HEK293 (cell line): ENCODE measurements at regions not wholly inside any gene's neighbourhood (a gene's known extent, or its start where the extent isn't known, plus 50 kb on each side); places are given as distances from the start of the nearest gene placed in this dataset.

Experiments
- CTCF ChIA-PET: fragments of 350-600 bp; formaldehyde crosslinking; extraction: SDS; loops from one replicate; lab custom pipeline; 2021; ENCODE audit warnings: antibody characterized with exemption; lab: Yijun Ruan, JAX
- POLR2A ChIA-PET: fragments of 300-600 bp; formaldehyde crosslinking; extraction: SDS; loops from one replicate; lab custom pipeline; 2020; ENCODE audit warnings: antibody characterized with exemption, inconsistent platforms; lab: Yijun Ruan, JAX
- H3K27ac ChIP-seq: fragments of 200-500 bp; sonication (Bioruptor generic); 2 replicates; pipeline ENCODE4 v1.5.1; 2014; ENCODE audit warnings: low read depth, low read length, control low read depth, inconsistent platforms; ENCODE audit errors: extremely low read depth
- H3K36me3 ChIP-seq, 2 experiments: fragments of 200-500 bp in 1 of 2; sonication (Bioruptor generic) in 1 of 2; 1 replicate in 1 of 2; 2 replicates in 1 of 2; pipeline ENCODE4 v1.5.1; 2014 to 2017; ENCODE audit warnings: inconsistent platforms in 2 of 2, low read length in 2 of 2; ENCODE audit not compliant: control insufficient read depth in 2 of 2, insufficient read depth in 1 of 2
- H3K4me1 ChIP-seq: fragments of 200-500 bp; sonication (Bioruptor generic); 2 replicates; pipeline ENCODE4 v1.5.1; 2014; ENCODE audit warnings: mild to moderate bottlenecking, low read length, inconsistent platforms; ENCODE audit not compliant: control insufficient read depth, insufficient read depth
- H3K4me3 ChIP-seq: 2 replicates; pipeline ENCODE4 v1.5.1; 2011; ENCODE audit warnings: low read depth, mild to moderate bottlenecking, control low read depth, low read length, moderate library complexity
- H3K9me3 ChIP-seq: fragments of 200-500 bp; sonication (Bioruptor generic); 2 replicates; pipeline ENCODE4 v1.5.1; 2014; ENCODE audit warnings: low read depth, low read length, inconsistent platforms; ENCODE audit not compliant: control insufficient read depth, insufficient read depth
- INSM2 ChIP-seq: fragments of 450-650 bp; formaldehyde crosslinking; IDR thresholded peaks from 2 replicates; pipeline ENCODE4 v1.5.1; 2016; ENCODE audit warnings: missing biosample characterization, missing genetic modification characterization
- KLF8 ChIP-seq: fragments of 450-650 bp; formaldehyde crosslinking; IDR thresholded peaks from 2 replicates; pipeline ENCODE4 v1.5.1; 2016; ENCODE audit warnings: missing biosample characterization, missing genetic modification characterization
- SP3 ChIP-seq: fragments of 450-650 bp; formaldehyde crosslinking; IDR thresholded peaks from 2 replicates; pipeline ENCODE4 v1.5.1; 2016; ENCODE audit warnings: missing biosample characterization, missing genetic modification characterization
- YY1 ChIP-seq: fragments of 450-650 bp; formaldehyde crosslinking; IDR thresholded peaks from 2 replicates; pipeline ENCODE4 v1.5.1; 2018; ENCODE audit warnings: missing biosample characterization, missing genetic modification characterization
- ZNF121 ChIP-seq: fragments of 450-650 bp; formaldehyde crosslinking; IDR thresholded peaks from 2 replicates; pipeline ENCODE4 v1.5.1; 2016; ENCODE audit warnings: missing biosample characterization, missing genetic modification characterization
- ZNF132 ChIP-seq: fragments of 450-650 bp; formaldehyde crosslinking; IDR thresholded peaks from 2 replicates; pipeline ENCODE4 v1.5.1; 2017; ENCODE audit warnings: missing biosample characterization, missing genetic modification characterization, borderline replicate concordance
- ZNF16 ChIP-seq: fragments of 450-650 bp; formaldehyde crosslinking; IDR thresholded peaks from 2 replicates; pipeline ENCODE4 v1.5.1; 2016; ENCODE audit warnings: low read depth, missing biosample characterization, missing genetic modification characterization
- ZNF18 ChIP-seq: fragments of 450-650 bp; formaldehyde crosslinking; IDR thresholded peaks from 2 replicates; pipeline ENCODE4 v1.5.1; 2016; ENCODE audit warnings: missing biosample characterization, missing genetic modification characterization
- ZNF24 ChIP-seq: fragments of 450-650 bp; formaldehyde crosslinking; IDR thresholded peaks from 2 replicates; pipeline ENCODE4 v1.5.1; 2016; ENCODE audit warnings: missing biosample characterization, missing genetic modification characterization
- ZNF473 ChIP-seq: fragments of 450-650 bp; formaldehyde crosslinking; IDR thresholded peaks from 2 replicates; pipeline ENCODE4 v1.5.1; 2017; ENCODE audit warnings: missing biosample characterization, missing genetic modification characterization
- ZNF549 ChIP-seq: fragments of 450-650 bp; IDR thresholded peaks from 2 replicates; pipeline ENCODE4 v1.5.1; 2018; ENCODE audit warnings: missing biosample characterization, missing genetic modification characterization, mild to moderate bottlenecking, inconsistent platforms, moderate library complexity
- ZNF555 ChIP-seq: fragments of 450-650 bp; formaldehyde crosslinking; conservative IDR thresholded peaks from 2 replicates; pipeline ENCODE4 v1.5.1; 2017; ENCODE audit warnings: missing biosample characterization, mild to moderate bottlenecking, missing genetic modification characterization, inconsistent platforms
- ZNF623 ChIP-seq: fragments of 450-650 bp; formaldehyde crosslinking; IDR thresholded peaks from 2 replicates; pipeline ENCODE4 v1.5.1; 2016; ENCODE audit warnings: missing biosample characterization, missing genetic modification characterization
- ZNF629 ChIP-seq: fragments of 450-650 bp; formaldehyde crosslinking; IDR thresholded peaks from 2 replicates; pipeline ENCODE4 v1.5.1; 2017; ENCODE audit warnings: missing biosample characterization, missing genetic modification characterization
- ZNF677 ChIP-seq: fragments of 450-650 bp; IDR thresholded peaks from 2 replicates; pipeline ENCODE4 v1.5.0; 2018; ENCODE audit warnings: missing biosample characterization, mild to moderate bottlenecking, missing genetic modification characterization, moderate library complexity
- ZNF837 ChIP-seq: fragments of 450-650 bp; formaldehyde crosslinking; IDR thresholded peaks from 2 replicates; pipeline ENCODE4 v1.5.1; 2016; ENCODE audit warnings: missing biosample characterization, missing genetic modification characterization
- ZNF843 ChIP-seq: fragments of 450-650 bp; formaldehyde crosslinking; IDR thresholded peaks from 2 replicates; pipeline ENCODE4 v1.5.1; 2016; ENCODE audit warnings: missing biosample characterization, missing genetic modification characterization
- ZSCAN4 ChIP-seq: fragments of 450-650 bp; formaldehyde crosslinking; IDR thresholded peaks from 2 replicates; pipeline ENCODE4 v1.5.1; 2017; ENCODE audit warnings: missing biosample characterization, missing genetic modification characterization
- ZSCAN5A ChIP-seq: fragments of 450-650 bp; formaldehyde crosslinking; IDR thresholded peaks from 2 replicates; pipeline ENCODE4 v1.5.1; 2016; ENCODE audit warnings: missing biosample characterization, missing genetic modification characterization
- TF ChIP-seq, protein P1 (sequence below): fragments of 450-650 bp; formaldehyde crosslinking; IDR thresholded peaks from 2 replicates; pipeline ENCODE4 v1.5.1; 2016; ENCODE audit warnings: missing biosample characterization, missing genetic modification characterization

DNA sequence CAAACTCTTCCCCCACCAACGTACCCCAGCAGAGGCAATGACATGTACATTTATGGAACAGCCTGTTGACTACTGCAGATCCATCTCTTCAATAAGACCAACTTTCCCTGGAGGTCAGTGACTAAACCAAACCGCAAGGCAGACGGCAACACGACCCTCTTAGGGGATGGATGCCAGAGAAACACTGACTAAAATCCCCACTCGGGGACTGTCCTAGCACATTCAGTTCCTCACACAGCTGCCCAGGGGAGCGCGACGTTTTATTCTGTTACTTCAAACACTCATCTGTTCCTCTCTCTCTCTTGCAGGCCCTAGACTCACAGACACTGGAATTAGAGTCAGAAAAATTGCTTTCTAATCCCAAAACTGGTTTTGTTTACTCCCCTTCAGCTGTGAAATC, 146.5 kb upstream of the PRSS1 start:
- CTCF ChIA-PET: interaction anchor here (0.6 to 2.9 kb wide), 11 partner anchors 9 to 299 kb away, joined by 3 to 31 read pairs (median 4); no protein-coding TSS in a partner anchor

DNA sequence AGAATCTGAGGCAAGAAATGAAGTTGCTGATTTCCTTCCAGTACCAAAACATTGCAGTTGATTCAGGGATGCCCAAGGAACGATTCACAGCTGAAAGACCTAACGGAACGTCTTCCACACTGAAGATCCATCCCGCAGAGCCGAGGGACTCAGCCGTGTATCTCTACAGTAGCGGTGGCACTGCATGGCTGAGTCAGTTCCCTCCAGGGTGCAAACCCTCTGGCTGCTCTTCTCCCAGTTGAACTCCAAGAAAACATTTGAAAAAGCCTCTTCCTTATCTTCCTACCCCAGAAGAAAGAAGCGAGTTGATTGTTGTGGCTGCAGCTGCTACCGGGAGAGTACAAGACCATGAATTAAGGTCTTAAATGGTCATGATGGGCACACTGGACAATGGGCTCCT, 147.1 kb upstream of the PRSS1 start:
- Histone ChIP-seq H3K4me1 (no peaks in the 10 kb centered on the region), H3K27ac (no peak overlapping the region), H3K4me3 (no peak overlapping the region), H3K36me3 (no peaks in the 10 kb centered on the region), H3K9me3 (no peaks in the 10 kb centered on the region)
- CTCF ChIA-PET: interaction anchor here (0.6 to 2.9 kb wide), 5 partner anchors 9 to 279 kb away, joined by 3 to 6 read pairs (median 4); no protein-coding TSS in a partner anchor
- POLR2A ChIA-PET: no interaction called here
- no peak for TF ChIP-seq YY1
- no peak for TF ChIP-seq ZNF132
- TF ChIP-seq KLF8 (tag by site-specific recombination): no peak
- TF ChIP-seq ZNF473 (tag by site-specific recombination): no peak
- no peak for TF ChIP-seq ZNF629 (tag by site-specific recombination)
- no peak for TF ChIP-seq ZNF555 (tag by site-specific recombination)
- no peak for TF ChIP-seq ZNF623 (tag by site-specific recombination)
- no peak for TF ChIP-seq ZNF549 (tag by site-specific recombination)
- TF ChIP-seq ZNF24: no peak
- no peak for TF ChIP-seq ZNF16 (tag by site-specific recombination)
- TF ChIP-seq ZNF837 (tag by site-specific recombination): no peak
- no peak for TF ChIP-seq ZNF843 (tag by site-specific recombination)
- no peak for TF ChIP-seq ZNF677 (tag by site-specific recombination)
- no peak for TF ChIP-seq ZNF18
- TF ChIP-seq, protein P1, sequence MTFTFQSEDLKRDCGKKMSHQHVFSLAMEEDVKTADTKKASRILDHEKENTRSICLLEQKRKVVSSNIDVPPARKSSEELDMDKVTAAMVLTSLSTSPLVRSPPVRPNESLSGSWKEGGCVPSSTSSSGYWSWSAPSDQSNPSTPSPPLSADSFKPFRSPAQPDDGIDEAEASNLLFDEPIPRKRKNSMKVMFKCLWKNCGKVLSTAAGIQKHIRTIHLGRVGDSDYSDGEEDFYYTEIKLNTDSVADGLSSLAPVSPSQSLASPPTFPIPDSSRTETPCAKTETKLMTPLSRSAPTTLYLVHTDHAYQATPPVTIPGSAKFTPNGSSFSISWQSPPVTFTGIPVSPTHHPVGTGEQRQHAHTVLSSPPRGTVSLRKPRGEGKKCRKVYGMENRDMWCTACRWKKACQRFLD (tag by site-specific recombination): no peak
- TF ChIP-seq, all 188 proteins: peak for 0

More for the DNA sequence above, 146.5 kb upstream of the PRSS1 start:
- no peak for TF ChIP-seq INSM2 (tag by site-specific recombination)
- TF ChIP-seq, all 188 proteins: peak for 0
- H3K4me3 ChIP-seq: no peak overlapping the region
- POLR2A ChIA-PET: no interaction called here
- no peaks in the 10 kb centered on the region for H3K9me3 ChIP-seq
- no peak overlapping the region for H3K27ac ChIP-seq
- no peaks in the 10 kb centered on the region for H3K4me1 ChIP-seq
- no peaks in the 10 kb centered on the region for H3K36me3 ChIP-seq

DNA sequence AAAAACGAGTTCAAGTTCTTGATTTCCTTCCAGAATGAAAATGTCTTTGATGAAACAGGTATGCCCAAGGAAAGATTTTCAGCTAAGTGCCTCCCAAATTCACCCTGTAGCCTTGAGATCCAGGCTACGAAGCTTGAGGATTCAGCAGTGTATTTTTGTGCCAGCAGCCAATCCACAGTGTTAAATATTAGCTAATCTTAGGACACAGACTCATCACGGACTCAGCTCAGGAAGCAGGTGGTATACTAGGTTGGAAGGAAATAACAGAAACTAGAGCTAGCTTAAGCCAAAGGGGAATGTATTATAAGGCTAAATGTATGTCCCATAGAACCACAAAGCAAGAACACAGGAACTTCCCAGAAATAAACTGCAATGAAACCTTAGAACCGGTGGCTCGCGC, 151.0 kb upstream of the PRSS1 start:
- ChIA-PET CTCF (interaction anchor here (0.6 to 3.3 kb wide), 4 partner anchors 11 to 604 kb away, joined by 3 to 27 read pairs (median 8); no protein-coding TSS in a partner anchor), POLR2A (no interaction called here)
- H3K36me3 ChIP-seq: no peaks in the 10 kb centered on the region
- no peaks in the 10 kb centered on the region for H3K4me1 ChIP-seq
- H3K4me3 ChIP-seq: no peak overlapping the region
- no peak overlapping the region for H3K27ac ChIP-seq
- TF ChIP-seq ZNF121: no peak
- no peak for TF ChIP-seq ZSCAN5A (tag by site-specific recombination)
- no peak for TF ChIP-seq ZSCAN4 (tag by site-specific recombination)
- TF ChIP-seq SP3: no peak
- no peaks in the 10 kb centered on the region for H3K9me3 ChIP-seq
